Osteocyte (in vitro differentiated cells): ENCODE measurements at regions not wholly inside any gene's neighbourhood (a gene's known extent, or its start where the extent isn't known, plus 50 kb on each side); places are given as distances from the start of the nearest gene placed in this dataset.

Source experiments
- DNase-seq: peaks from one replicate; pipeline ENCODE4 v3.0.0; 2021; ENCODE audit warnings: mixed read lengths; ENCODE audit not compliant: unreplicated experiment; ENCODE audit errors: extremely low spot score
- H3K27ac Mint-ChIP-seq: one replicate; pipeline ENCODE4 v1.8.0; 2021; ENCODE audit warnings: mild to moderate bottlenecking, mixed read lengths; ENCODE audit not compliant: unreplicated experiment
- H3K27me3 Mint-ChIP-seq: one replicate; pipeline ENCODE4 v1.8.0; 2021; ENCODE audit warnings: mixed read lengths; ENCODE audit not compliant: unreplicated experiment
- H3K36me3 Mint-ChIP-seq: one replicate; pipeline ENCODE4 v1.8.0; 2021; ENCODE audit warnings: mixed read lengths; ENCODE audit not compliant: unreplicated experiment
- H3K4me1 Mint-ChIP-seq: one replicate; pipeline ENCODE4 v1.8.0; 2021; ENCODE audit warnings: mixed read lengths; ENCODE audit not compliant: unreplicated experiment
- H3K4me3 Mint-ChIP-seq: one replicate; pipeline ENCODE4 v1.8.0; 2021; ENCODE audit warnings: mild to moderate bottlenecking, moderate library complexity, mixed read lengths; ENCODE audit not compliant: unreplicated experiment
- H3K9me3 Mint-ChIP-seq: one replicate; pipeline ENCODE4 v1.8.0; 2021; ENCODE audit warnings: mixed read lengths; ENCODE audit not compliant: unreplicated experiment
- TF ChIP-seq, protein P1 (sequence below): fragments of 200-600 bp; sonication (generic); IDR thresholded peaks from 2 replicates; pipeline ENCODE4 v1.5.0; 2021; ENCODE audit warnings: antibody characterized with exemption, mild to moderate bottlenecking, moderate library complexity

DNA sequence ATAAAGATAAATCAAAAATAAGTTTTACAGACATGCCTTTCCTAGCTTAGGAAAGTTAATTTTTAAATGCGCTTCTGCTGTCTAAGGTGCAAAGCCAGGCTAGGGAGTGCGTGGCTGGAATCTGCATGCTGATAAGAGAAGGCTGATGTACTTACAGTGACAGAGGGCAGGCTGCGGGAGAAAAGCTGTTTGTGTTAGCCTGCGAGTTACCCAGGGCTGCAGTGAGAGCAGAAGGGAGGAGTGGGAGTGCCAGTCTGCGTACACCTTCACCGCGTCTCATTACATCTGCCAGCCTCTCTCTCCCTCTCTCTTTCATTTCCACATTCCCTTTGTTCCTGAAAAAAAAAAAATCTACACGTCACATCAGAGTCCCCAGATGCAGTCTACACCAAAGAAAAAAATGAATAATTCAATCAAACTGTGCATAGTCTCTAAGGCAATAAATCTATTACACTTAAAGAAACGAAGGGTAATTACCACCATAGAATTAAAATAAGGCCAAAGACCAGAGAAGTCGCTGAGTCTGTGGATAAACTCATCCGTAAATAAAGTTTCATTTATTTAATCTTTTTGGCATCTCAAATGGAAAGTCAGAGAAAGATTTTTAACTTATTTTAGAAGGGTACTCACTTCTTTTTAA lies 126.4 kb upstream of the C11orf58 start:
- no peaks in the 10 kb centered on the region for H3K36me3 Mint-ChIP-seq
- H3K9me3 Mint-ChIP-seq: no peaks in the 10 kb centered on the region
- TF ChIP-seq, protein P1, sequence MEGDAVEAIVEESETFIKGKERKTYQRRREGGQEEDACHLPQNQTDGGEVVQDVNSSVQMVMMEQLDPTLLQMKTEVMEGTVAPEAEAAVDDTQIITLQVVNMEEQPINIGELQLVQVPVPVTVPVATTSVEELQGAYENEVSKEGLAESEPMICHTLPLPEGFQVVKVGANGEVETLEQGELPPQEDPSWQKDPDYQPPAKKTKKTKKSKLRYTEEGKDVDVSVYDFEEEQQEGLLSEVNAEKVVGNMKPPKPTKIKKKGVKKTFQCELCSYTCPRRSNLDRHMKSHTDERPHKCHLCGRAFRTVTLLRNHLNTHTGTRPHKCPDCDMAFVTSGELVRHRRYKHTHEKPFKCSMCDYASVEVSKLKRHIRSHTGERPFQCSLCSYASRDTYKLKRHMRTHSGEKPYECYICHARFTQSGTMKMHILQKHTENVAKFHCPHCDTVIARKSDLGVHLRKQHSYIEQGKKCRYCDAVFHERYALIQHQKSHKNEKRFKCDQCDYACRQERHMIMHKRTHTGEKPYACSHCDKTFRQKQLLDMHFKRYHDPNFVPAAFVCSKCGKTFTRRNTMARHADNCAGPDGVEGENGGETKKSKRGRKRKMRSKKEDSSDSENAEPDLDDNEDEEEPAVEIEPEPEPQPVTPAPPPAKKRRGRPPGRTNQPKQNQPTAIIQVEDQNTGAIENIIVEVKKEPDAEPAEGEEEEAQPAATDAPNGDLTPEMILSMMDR: no peak
- H3K27me3 Mint-ChIP-seq: peaks cover 18% of the 10 kb centered on the region
- H3K27ac Mint-ChIP-seq: no peak overlapping the region
- DNase-seq: no peak
- H3K4me1 Mint-ChIP-seq: peaks cover 23% of the 10 kb centered on the region
- peak overlapping the region; percentile 36 for H3K4me3 Mint-ChIP-seq

DNA sequence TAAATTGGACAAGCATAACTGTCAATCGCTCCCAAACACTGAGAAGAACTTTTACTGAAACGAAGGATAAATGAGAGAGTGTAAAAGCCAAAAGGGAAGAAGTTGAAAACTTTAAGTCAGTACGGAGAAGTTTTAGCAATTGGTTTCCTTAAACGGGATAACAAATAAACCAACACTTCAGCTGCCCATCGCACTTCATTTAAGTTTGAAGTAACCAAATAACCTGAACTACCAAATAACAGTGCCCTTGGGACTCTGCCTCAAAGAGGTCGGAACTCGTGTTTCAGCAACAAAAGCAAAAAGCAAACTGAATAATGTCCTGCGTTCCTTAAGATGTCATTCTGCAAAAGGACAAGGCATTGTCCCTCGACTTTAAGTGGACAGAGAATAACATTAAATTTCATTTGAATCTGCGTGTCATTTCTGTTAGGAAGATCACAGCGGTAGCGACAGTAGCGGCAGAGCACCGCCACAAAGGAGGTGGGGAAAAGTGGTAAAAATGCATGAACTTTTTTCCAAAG lies 127.0 kb upstream of the C11orf58 start:
- Mint-ChIP-seq H3K27me3 (peaks cover 18% of the 10 kb centered on the region), H3K36me3 (no peaks in the 10 kb centered on the region), H3K4me3 (no peak overlapping the region), H3K4me1 (peaks cover 23% of the 10 kb centered on the region), H3K9me3 (no peaks in the 10 kb centered on the region), H3K27ac (no peak overlapping the region)
- TF ChIP-seq, protein P1: no peak
- no peak for DNase-seq

DNA sequence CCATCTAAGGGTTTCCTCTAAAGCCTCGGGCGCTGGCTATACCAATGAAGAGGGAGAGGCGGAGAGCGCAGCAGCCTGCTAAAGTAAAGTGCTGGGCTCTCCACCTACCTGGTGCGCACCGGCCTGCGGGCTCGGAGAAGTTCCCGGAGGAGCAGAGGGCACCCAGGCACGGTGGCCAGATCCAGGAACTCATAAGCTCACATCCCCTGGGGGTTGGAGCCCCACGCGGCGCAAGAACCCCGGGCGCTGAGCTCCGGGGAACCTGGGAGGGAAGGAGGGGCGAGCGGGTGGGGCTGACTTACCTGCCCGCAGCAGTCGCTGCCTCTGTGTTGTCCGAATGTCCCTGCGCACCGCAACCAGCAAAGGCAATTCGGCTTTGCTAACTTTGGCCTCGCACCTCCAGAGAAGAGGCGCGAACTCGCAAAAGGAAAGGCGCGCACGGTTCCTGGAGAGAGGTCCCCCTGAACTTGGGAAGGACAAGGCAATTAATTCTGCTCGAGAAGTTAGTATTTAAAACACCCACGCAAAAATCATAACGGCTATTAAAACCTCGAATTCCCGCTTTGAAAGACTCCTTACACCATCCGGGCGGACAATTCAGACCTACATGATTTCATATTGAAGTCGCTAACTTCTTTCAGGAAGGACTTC lies 127.6 kb upstream of the C11orf58 start:
- Mint-ChIP-seq H3K4me3 (no peak overlapping the region), H3K27me3 (peaks cover 16% of the 10 kb centered on the region), H3K4me1 (peaks cover 23% of the 10 kb centered on the region), H3K9me3 (no peaks in the 10 kb centered on the region), H3K27ac (no peak overlapping the region), H3K36me3 (no peaks in the 10 kb centered on the region)
- TF ChIP-seq, protein P1: no peak
- DNase-seq: no peak

DNA sequence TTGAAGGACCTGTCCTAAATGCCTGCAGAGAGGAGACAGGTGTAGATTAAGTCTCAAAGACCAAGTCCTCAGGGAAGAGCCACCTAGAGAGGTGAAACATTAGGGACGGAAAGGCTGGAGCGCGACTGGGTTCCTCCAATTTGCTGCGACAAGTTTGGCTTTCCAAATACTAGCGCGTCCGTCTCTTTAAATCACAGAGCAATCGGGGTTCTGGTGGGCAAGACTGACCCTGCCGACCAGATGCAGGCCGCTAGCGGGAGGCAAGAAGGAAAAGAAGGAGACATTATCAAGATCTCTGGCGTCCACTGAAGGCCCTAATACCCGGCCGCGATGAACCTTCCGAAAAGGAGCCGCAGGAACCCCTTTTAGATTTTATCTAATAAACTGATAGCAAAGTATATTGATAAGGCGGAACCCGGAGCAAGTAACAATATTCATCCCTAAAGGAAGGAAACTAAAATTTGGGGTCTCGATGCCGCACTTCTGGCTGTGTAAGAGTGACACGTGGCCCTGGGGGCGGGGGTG lies 128.2 kb upstream of the C11orf58 start:
- H3K27ac Mint-ChIP-seq: no peak overlapping the region
- H3K4me3 Mint-ChIP-seq: no peak overlapping the region

DNA sequence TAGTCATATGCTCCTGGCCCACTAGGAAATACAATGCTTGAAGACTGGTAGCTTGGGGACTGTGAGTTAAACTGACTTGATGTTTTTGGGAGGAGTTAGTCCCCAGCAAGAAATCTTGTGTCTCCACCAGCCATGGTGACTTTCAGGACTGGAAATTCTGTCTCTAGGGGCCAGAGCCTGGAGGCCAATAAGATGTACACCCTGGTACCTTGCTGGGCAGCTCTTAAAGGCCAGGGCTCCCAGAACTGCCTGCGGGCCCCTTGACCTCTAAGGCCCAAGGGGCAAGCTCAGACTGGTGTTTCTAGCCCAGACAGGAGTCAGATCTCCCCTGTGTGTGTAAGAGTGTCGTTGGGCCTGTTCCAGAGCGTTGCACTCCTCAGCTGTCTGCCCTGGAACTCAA lies 128.7 kb upstream of the C11orf58 start:
- no peaks in the 10 kb centered on the region for H3K9me3 Mint-ChIP-seq
- no peaks in the 10 kb centered on the region for H3K36me3 Mint-ChIP-seq
- TF ChIP-seq, protein P1: no peak
- no peak for DNase-seq
- no peak overlapping the region for H3K27ac Mint-ChIP-seq
- H3K4me3 Mint-ChIP-seq: no peak overlapping the region
- H3K4me1 Mint-ChIP-seq: peaks cover 24% of the 10 kb centered on the region
- H3K27me3 Mint-ChIP-seq: peaks cover 16% of the 10 kb centered on the region

More for the DNA sequence above, 128.2 kb upstream of the C11orf58 start:
- Mint-ChIP-seq H3K9me3 (no peaks in the 10 kb centered on the region), H3K27me3 (peaks cover 16% of the 10 kb centered on the region), H3K4me1 (peaks cover 23% of the 10 kb centered on the region), H3K36me3 (no peaks in the 10 kb centered on the region)
- TF ChIP-seq, protein P1: no peak
- DNase-seq: no peak
